ENCODE measurements at regions not wholly inside any gene's neighbourhood (a gene's known extent, or its start where the extent isn't known, plus 50 kb on each side); places are given as distances from the start of the nearest gene placed in this dataset.

- no peak for DNase-seq (ENCODE audit: low read depth)
- no peak for TF ChIP-seq CTCF (conservative IDR thresholded peaks at IDR 0.05; ENCODE audit: low read depth, low read length)
- no peak overlapping the region for H3K4me3 ChIP-seq (ENCODE audit: low read depth, low read length)
These were observed 91.2 kb downstream of the LRATD1 start for GRCh38 chr2:14723684-14724083.

GRCh38 chr2:14735696-14736095 lies 103.2 kb downstream of the LRATD1 start:
- DNase-seq (ENCODE audit: low read depth) = no peak
- H3K4me3 ChIP-seq (ENCODE audit: low read depth, low read length) = no peak overlapping the region
- no peak for TF ChIP-seq CTCF (conservative IDR thresholded peaks at IDR 0.05; ENCODE audit: low read depth, low read length)

GRCh38 chr2:14737201-14737600 lies 104.7 kb downstream of the LRATD1 start:
- TF ChIP-seq CTCF (conservative IDR thresholded peaks at IDR 0.05; ENCODE audit: low read depth, low read length) = no peak
- H3K4me3 ChIP-seq (ENCODE audit: low read depth, low read length) = no peak overlapping the region
- no peak for DNase-seq (ENCODE audit: low read depth)

- H3K4me3 ChIP-seq (ENCODE audit: low read depth, low read length) = no peak overlapping the region
- no peak for DNase-seq (ENCODE audit: low read depth)
- no peak for TF ChIP-seq CTCF (conservative IDR thresholded peaks at IDR 0.05; ENCODE audit: low read depth, low read length)
These were observed 111.3 kb downstream of the LRATD1 start for GRCh38 chr2:14743861-14744260.

- no peak for TF ChIP-seq CTCF (conservative IDR thresholded peaks at IDR 0.05; ENCODE audit: low read depth, low read length)
- DNase-seq (ENCODE audit: low read depth) = no peak
- no peak overlapping the region for H3K4me3 ChIP-seq (ENCODE audit: low read depth, low read length)
These were observed 113.0 kb downstream of the LRATD1 start for GRCh38 chr2:14745288-14746076.

- no peak overlapping the region for H3K4me3 ChIP-seq (ENCODE audit: low read depth, low read length)
- no peak for DNase-seq (ENCODE audit: low read depth)
- TF ChIP-seq CTCF (conservative IDR thresholded peaks at IDR 0.05; ENCODE audit: low read depth, low read length) = no peak
These were observed 113.6 kb downstream of the LRATD1 start for GRCh38 chr2:14746133-14746532.

GRCh38 chr2:14747447-14747846 lies 114.9 kb downstream of the LRATD1 start:
- no peak for DNase-seq (ENCODE audit: low read depth)
- no peak for TF ChIP-seq CTCF (conservative IDR thresholded peaks at IDR 0.05; ENCODE audit: low read depth, low read length)
- H3K4me3 ChIP-seq (ENCODE audit: low read depth, low read length) = no peak overlapping the region

Data from epithelial cell of proximal tubule (primary cell).